ENCODE measurements at regions not wholly inside any gene's neighbourhood (a gene's known extent, or its start where the extent isn't known, plus 50 kb on each side); places are given as distances from the start of the nearest gene placed in this dataset.

DNA sequence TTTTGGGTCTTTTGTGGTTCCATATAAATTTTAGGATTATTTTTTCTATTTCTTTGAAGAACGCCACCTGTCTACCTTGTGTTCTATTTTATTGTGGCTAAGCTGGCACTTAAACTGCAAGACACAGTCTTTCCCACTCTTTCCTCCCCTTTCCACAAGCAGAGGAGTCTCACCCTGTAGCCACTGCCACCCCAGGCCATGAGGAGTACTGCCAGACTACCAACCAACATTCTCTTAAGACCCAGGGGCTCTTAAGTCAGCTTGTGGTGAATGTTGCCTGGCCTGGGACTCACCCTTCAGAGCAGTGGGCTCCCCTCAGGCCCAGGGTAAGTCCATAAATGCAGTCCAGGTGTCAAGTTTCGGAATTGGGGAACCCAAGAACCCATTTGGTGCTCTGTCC lies 58.0 kb upstream of the FMR1 start:
- Histone ChIP-seq H3K27me3 (ENCODE audit: control insufficient read depth, insufficient read depth, low read length) (no peaks in the 10 kb centered on the region), H3K9me3 (ENCODE audit: control insufficient read depth, insufficient read depth, low read length) (no peaks in the 10 kb centered on the region), H3K4me3 (ENCODE audit: low read length) (no peak overlapping the region), H3K36me3 (ENCODE audit: control insufficient read depth, insufficient read depth, low read length) (no peaks in the 10 kb centered on the region), H3K27ac (ENCODE audit: low read length) (no peak overlapping the region), H3K4me1 (ENCODE audit: control insufficient read depth, insufficient read depth, low read length) (no peaks in the 10 kb centered on the region)
- Mint-ChIP-seq H3K9me3 (no peaks in the 10 kb centered on the region), H3K4me3 (no peak overlapping the region), H3K27ac (no peak overlapping the region), H3K27me3 (ENCODE audit: low read depth in 2 of 2) (no peaks in the 10 kb centered on the region), H3K36me3 (no peaks in the 10 kb centered on the region), H3K4me1 (peaks cover 0 to 4% of the 10 kb centered on the region in 2 donors)
- DNase-seq: no peak
- no peak for ATAC-seq
- TF ChIP-seq, protein P1, sequence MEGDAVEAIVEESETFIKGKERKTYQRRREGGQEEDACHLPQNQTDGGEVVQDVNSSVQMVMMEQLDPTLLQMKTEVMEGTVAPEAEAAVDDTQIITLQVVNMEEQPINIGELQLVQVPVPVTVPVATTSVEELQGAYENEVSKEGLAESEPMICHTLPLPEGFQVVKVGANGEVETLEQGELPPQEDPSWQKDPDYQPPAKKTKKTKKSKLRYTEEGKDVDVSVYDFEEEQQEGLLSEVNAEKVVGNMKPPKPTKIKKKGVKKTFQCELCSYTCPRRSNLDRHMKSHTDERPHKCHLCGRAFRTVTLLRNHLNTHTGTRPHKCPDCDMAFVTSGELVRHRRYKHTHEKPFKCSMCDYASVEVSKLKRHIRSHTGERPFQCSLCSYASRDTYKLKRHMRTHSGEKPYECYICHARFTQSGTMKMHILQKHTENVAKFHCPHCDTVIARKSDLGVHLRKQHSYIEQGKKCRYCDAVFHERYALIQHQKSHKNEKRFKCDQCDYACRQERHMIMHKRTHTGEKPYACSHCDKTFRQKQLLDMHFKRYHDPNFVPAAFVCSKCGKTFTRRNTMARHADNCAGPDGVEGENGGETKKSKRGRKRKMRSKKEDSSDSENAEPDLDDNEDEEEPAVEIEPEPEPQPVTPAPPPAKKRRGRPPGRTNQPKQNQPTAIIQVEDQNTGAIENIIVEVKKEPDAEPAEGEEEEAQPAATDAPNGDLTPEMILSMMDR (IDR thresholded peaks at IDR 0.05): no peak
- intact Hi-C loops (cut with micrococcal nuclease): no loop called here
- 80% methylated on average over 2 of the region's 2 CpGs for WGBS (ENCODE audit: insufficient coverage)

DNA sequence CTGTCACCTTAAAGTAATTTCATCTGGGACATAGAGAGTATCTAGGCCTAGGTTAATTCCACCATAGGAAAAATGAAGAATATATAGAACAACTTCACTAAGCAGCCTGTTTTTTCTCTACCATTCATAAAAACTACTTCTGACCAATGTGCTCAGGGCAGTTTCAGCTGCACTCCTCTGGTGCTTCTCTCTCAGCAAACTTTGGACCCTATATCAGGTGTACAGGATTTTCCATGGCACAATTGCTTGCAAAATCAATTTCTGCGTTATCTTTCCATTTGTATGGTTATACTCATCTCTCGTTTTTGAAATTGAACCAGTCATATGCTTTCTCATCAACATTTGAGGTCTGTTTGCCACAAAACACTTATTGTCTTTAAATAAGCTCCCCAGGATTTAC lies 52.1 kb upstream of the FMR1 start:
- Histone ChIP-seq H3K4me3 (ENCODE audit: low read length) (no peak overlapping the region), H3K9me3 (ENCODE audit: control insufficient read depth, insufficient read depth, low read length) (no peaks in the 10 kb centered on the region), H3K27me3 (ENCODE audit: control insufficient read depth, insufficient read depth, low read length) (no peaks in the 10 kb centered on the region), H3K36me3 (ENCODE audit: control insufficient read depth, insufficient read depth, low read length) (no peaks in the 10 kb centered on the region), H3K27ac (ENCODE audit: low read length) (no peak overlapping the region), H3K4me1 (ENCODE audit: control insufficient read depth, insufficient read depth, low read length) (no peaks in the 10 kb centered on the region)
- no peak overlapping the region for H3K27ac Mint-ChIP-seq
- TF ChIP-seq, protein P1 (IDR thresholded peaks at IDR 0.05): no peak
- intact Hi-C loops (cut with micrococcal nuclease): no loop called here
- peaks cover 4 to 6% of the 10 kb centered on the region in 2 donors for H3K27me3 Mint-ChIP-seq (ENCODE audit: low read depth in 2 of 2)
- no peaks in the 10 kb centered on the region for H3K9me3 Mint-ChIP-seq
- WGBS (ENCODE audit: insufficient coverage): 43% methylated on average over 2 of the region's 2 CpGs
- ATAC-seq: no peak
- DNase-seq: no peak
- no peaks in the 10 kb centered on the region for H3K4me1 Mint-ChIP-seq
- H3K4me3 Mint-ChIP-seq: no peak overlapping the region
- H3K36me3 Mint-ChIP-seq: no peaks in the 10 kb centered on the region
